Caco-2 (cell line): ENCODE measurements at regions not wholly inside any gene's neighbourhood (a gene's known extent, or its start where the extent isn't known, plus 50 kb on each side); places are given as distances from the start of the nearest gene placed in this dataset.

ENCODE experiments used
- BruUV-seq: library from RNA; stranded (reverse); fragments of 400-500 nt; replicated peaks from 2 replicates; lab custom pipeline; 2021; lab: Mats Ljungman, UMichigan
- CTCF ChIA-PET: fragments of 300-600 bp; sonication (Branson Sonifier 250); formaldehyde crosslinking; loops from one replicate; lab custom pipeline; 2022; ENCODE audit warnings: antibody characterized with exemption; lab: Charles Lee
- POLR2A ChIA-PET: fragments of 300-600 bp; sonication (Branson Sonifier 250); formaldehyde crosslinking; loops from one replicate; lab custom pipeline; 2022; ENCODE audit warnings: antibody characterized with exemption; lab: Charles Lee
- DNase-seq, 2 experiments: peaks; one replicate each; pipeline versions ENCODE4 v3.0.0 to v3.0.0-alpha.2; 2020 to 2022
- H3K27me3 ChIP-seq: replicated peaks from 2 replicates; pipeline ENCODE4 v1.6.0; 2011; ENCODE audit warnings: low read length; ENCODE audit not compliant: control insufficient read depth, insufficient read depth
- H3K36me3 ChIP-seq: 2 replicates; pipeline ENCODE4 v1.5.1; 2011; ENCODE audit warnings: low read length; ENCODE audit not compliant: control insufficient read depth, insufficient read depth
- H3K4me1 ChIP-seq: fragments of 250-450 bp; sonication (Bioruptor Pico); 2 replicates; pipeline ENCODE4 v1.5.1; 2020; ENCODE audit warnings: mild to moderate bottlenecking
- H3K4me3 ChIP-seq: 2 replicates; pipeline ENCODE4 v1.5.1; 2011; ENCODE audit warnings: low read depth, mild to moderate bottlenecking, control low read depth, low read length
- H3K9me3 ChIP-seq: fragments of 250-450 bp; sonication (Bioruptor Pico); 2 replicates; pipeline ENCODE4 v1.5.1; 2020; ENCODE audit warnings: mild to moderate bottlenecking, moderate library complexity
- H3K27ac Mint-ChIP-seq: one replicate; pipeline ENCODE4 v1.8.0; 2022; ENCODE audit warnings: mixed read lengths; ENCODE audit not compliant: unreplicated experiment
- H3K27me3 Mint-ChIP-seq: one replicate; pipeline ENCODE4 v1.8.0; 2022; ENCODE audit warnings: mixed read lengths; ENCODE audit not compliant: insufficient read depth, unreplicated experiment
- H3K36me3 Mint-ChIP-seq: one replicate; pipeline ENCODE4 v1.8.0; 2022; ENCODE audit warnings: mild to moderate bottlenecking, mixed read lengths; ENCODE audit not compliant: insufficient read depth, unreplicated experiment
- H3K4me1 Mint-ChIP-seq: one replicate; pipeline ENCODE4 v1.8.0; 2022; ENCODE audit warnings: low read depth, mixed read lengths; ENCODE audit not compliant: unreplicated experiment
- H3K4me3 Mint-ChIP-seq: one replicate; pipeline ENCODE4 v1.8.0; 2022; ENCODE audit warnings: mild to moderate bottlenecking, moderate library complexity, mixed read lengths; ENCODE audit not compliant: unreplicated experiment
- H3K9me3 Mint-ChIP-seq: one replicate; pipeline ENCODE4 v1.8.0; 2022; ENCODE audit warnings: mixed read lengths; ENCODE audit not compliant: unreplicated experiment
- intact Hi-C: fragments of 100-400 bp; cut with micrococcal nuclease; formaldehyde crosslinking; loops from one replicate; pipeline ENCODE4 v1.10.0; 2022; ENCODE audit not compliant: unreplicated experiment
- TF ChIP-seq, protein P1 (sequence below), 2 experiments: fragments of 200-600 bp in 1 of 2; IDR thresholded peaks; 1 replicate in 1 of 2; 2 replicates in 1 of 2; pipeline versions ENCODE4 v1.5.1 to v1.8.0; 2011 to 2022; ENCODE audit warnings: antibody characterized with exemption in 1 of 2, control low read depth in 1 of 2, inconsistent platforms in 1 of 2, low read depth in 1 of 2, low read length in 1 of 2, mild to moderate bottlenecking in 1 of 2, moderate library complexity in 1 of 2; ENCODE audit not compliant: insufficient read depth in 1 of 2, severe bottlenecking in 1 of 2, unreplicated experiment in 1 of 2

DNA sequence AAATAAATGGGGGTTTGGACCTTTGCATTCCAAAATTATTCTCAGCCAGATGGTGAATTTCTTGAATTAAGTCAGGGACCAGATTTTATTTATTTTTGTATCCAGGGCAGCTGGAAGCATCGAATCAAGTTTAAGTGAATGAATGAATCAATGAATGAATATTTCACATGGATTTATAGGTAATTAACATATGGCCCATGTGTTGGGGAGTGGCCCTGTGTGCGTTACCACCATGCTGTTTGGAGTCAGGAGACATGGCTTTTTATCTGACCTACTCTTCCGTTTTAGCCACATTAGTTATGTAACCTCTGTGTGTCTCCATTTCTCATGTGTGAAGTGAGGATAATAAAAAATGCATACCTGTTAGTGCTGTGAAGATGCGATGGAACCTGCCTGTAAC lies 213.5 kb downstream of the CDH26 start:
- H3K9me3 Mint-ChIP-seq, result peaks cover 9% of the 10 kb centered on the region
- TF ChIP-seq, protein P1, sequence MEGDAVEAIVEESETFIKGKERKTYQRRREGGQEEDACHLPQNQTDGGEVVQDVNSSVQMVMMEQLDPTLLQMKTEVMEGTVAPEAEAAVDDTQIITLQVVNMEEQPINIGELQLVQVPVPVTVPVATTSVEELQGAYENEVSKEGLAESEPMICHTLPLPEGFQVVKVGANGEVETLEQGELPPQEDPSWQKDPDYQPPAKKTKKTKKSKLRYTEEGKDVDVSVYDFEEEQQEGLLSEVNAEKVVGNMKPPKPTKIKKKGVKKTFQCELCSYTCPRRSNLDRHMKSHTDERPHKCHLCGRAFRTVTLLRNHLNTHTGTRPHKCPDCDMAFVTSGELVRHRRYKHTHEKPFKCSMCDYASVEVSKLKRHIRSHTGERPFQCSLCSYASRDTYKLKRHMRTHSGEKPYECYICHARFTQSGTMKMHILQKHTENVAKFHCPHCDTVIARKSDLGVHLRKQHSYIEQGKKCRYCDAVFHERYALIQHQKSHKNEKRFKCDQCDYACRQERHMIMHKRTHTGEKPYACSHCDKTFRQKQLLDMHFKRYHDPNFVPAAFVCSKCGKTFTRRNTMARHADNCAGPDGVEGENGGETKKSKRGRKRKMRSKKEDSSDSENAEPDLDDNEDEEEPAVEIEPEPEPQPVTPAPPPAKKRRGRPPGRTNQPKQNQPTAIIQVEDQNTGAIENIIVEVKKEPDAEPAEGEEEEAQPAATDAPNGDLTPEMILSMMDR (IDR thresholded peaks at IDR 0.05; ENCODE audit: insufficient read depth in 1 of 2, low read depth in 1 of 2, low read length in 1 of 2, severe bottlenecking in 1 of 2, unreplicated experiment in 1 of 2), result no peak
- ChIA-PET POLR2A (no interaction called here), CTCF (no interaction called here)
- no peaks in the 10 kb centered on the region for H3K36me3 ChIP-seq
- BruUV-seq, result no TSS peak
- no peaks in the 10 kb centered on the region for H3K4me1 ChIP-seq
- H3K27me3 ChIP-seq, result no peaks in the 10 kb centered on the region; the same call in 1 of the 2 replicates
- no peak for DNase-seq
- no peaks in the 10 kb centered on the region for H3K4me1 Mint-ChIP-seq
- H3K27me3 Mint-ChIP-seq, result peaks cover 12% of the 10 kb centered on the region
- intact Hi-C loops, result no loop called here
- no peaks in the 10 kb centered on the region for H3K36me3 Mint-ChIP-seq
- no peaks in the 10 kb centered on the region for H3K9me3 ChIP-seq
- H3K4me3 ChIP-seq, result no peak overlapping the region
- no peak overlapping the region for H3K27ac Mint-ChIP-seq
- H3K4me3 Mint-ChIP-seq, result no peak overlapping the region

DNA sequence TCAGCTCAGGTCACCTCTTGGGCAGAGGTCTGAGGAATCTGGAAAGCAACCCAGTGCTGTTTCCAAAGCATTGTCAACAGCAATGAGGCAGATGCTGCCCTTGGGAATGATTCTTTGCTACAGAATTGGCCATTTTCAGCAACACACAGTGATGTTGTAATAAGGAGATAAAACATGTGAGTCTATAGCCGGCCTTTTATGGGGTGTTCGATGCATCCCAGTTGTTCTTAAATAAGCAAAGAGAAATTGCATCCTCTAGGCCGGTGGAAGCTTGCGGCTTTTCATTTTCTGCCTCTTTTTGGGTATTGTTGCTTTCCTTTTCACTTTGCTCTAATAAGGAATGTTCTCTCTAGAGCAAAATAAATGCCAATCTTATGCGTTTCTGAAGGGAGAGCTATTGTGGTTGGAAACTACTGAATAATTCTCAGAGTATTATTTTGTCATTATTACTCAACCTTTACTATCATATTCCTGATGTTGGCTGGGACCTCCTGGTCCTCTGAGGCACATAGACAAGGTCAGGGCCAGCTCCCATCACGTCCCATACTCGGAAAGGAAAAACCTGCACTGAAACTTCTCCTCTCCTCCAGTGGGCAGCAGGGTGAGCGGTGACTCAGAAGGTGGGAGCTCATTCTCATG lies 214.2 kb downstream of the CDH26 start:
- ChIA-PET CTCF (no interaction called here), POLR2A (no interaction called here)
- Mint-ChIP-seq H3K36me3 (no peaks in the 10 kb centered on the region), H3K4me3 (no peak overlapping the region), H3K27me3 (peaks cover 17% of the 10 kb centered on the region), H3K27ac (no peak overlapping the region), H3K4me1 (no peaks in the 10 kb centered on the region), H3K9me3 (peaks cover 9% of the 10 kb centered on the region)
- BruUV-seq, result no TSS peak
- DNase-seq, result no peak
- H3K36me3 ChIP-seq, result no peaks in the 10 kb centered on the region
- intact Hi-C loops, result no loop called here
- H3K9me3 ChIP-seq, result no peaks in the 10 kb centered on the region
- no peak overlapping the region for H3K4me3 ChIP-seq
- no peaks in the 10 kb centered on the region for H3K4me1 ChIP-seq
- TF ChIP-seq, protein P1 (IDR thresholded peaks at IDR 0.05; ENCODE audit: insufficient read depth in 1 of 2, low read depth in 1 of 2, low read length in 1 of 2, severe bottlenecking in 1 of 2, unreplicated experiment in 1 of 2), result no peak
- H3K27me3 ChIP-seq, result no peaks in the 10 kb centered on the region; the same call in 1 of the 2 replicates

DNA sequence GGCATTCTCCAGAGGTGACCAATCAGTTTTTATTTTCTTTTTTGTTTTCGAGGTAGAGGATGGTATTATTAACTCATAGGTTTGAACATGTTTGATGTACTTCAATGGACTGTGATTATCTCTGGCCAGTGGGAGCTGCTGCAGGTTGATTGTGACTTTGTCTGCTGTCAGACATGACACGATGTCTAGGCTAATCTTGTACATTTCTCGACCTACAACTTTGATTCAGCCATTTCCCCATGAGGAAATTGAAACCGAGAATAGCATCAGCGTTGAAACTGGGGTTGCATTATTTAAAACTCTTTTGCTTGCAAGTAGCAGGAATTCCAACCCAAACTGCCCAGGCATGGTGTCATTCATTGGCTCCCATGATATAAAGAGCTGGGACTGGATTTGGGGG lies 218.9 kb downstream of the CDH26 start:
- no peak for DNase-seq
- peaks cover 34% of the 10 kb centered on the region for H3K27me3 Mint-ChIP-seq
- no peaks in the 10 kb centered on the region for H3K36me3 Mint-ChIP-seq
- Histone ChIP-seq H3K36me3 (no peaks in the 10 kb centered on the region), H3K4me1 (no peaks in the 10 kb centered on the region), H3K9me3 (no peaks in the 10 kb centered on the region), H3K27me3 (0 out of 2 replicates have a peak, but pooled peaks cover 2% of the 10 kb centered on the region), H3K4me3 (no peak overlapping the region)
- ChIA-PET CTCF (no interaction called here), POLR2A (no interaction called here)
- no peak overlapping the region for H3K27ac Mint-ChIP-seq
- no peak overlapping the region for H3K4me3 Mint-ChIP-seq
- intact Hi-C loops, result no loop called here
- TF ChIP-seq, protein P1 (IDR thresholded peaks at IDR 0.05; ENCODE audit: insufficient read depth in 1 of 2, low read depth in 1 of 2, low read length in 1 of 2, severe bottlenecking in 1 of 2, unreplicated experiment in 1 of 2), result no peak
- peaks cover 9% of the 10 kb centered on the region for H3K9me3 Mint-ChIP-seq
- BruUV-seq, result no TSS peak
- no peaks in the 10 kb centered on the region for H3K4me1 Mint-ChIP-seq
